ENCODE measurements at regions not wholly inside any gene's neighbourhood (a gene's known extent, or its start where the extent isn't known, plus 50 kb on each side); places are given as distances from the start of the nearest gene placed in this dataset.

GRCh38 chr13:62483774-62484173 is 1068.1 kb upstream of the PCDH20 start (continued):
- TF ChIP-seq, protein P1, sequence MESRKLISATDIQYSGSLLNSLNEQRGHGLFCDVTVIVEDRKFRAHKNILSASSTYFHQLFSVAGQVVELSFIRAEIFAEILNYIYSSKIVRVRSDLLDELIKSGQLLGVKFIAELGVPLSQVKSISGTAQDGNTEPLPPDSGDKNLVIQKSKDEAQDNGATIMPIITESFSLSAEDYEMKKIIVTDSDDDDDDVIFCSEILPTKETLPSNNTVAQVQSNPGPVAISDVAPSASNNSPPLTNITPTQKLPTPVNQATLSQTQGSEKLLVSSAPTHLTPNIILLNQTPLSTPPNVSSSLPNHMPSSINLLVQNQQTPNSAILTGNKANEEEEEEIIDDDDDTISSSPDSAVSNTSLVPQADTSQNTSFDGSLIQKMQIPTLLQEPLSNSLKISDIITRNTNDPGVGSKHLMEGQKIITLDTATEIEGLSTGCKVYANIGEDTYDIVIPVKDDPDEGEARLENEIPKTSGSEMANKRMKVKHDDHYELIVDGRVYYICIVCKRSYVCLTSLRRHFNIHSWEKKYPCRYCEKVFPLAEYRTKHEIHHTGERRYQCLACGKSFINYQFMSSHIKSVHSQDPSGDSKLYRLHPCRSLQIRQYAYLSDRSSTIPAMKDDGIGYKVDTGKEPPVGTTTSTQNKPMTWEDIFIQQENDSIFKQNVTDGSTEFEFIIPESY (IDR thresholded peaks at IDR 0.05; ENCODE audit: extremely low read depth, insufficient replicate concordance, low read length) = no peak
- no peak for TF ChIP-seq TCF7L2 (IDR thresholded peaks at IDR 0.05; ENCODE audit: borderline replicate concordance, extremely low read depth, insufficient read depth, insufficient read length)
- TF ChIP-seq CEBPB (IDR thresholded peaks at IDR 0.05; ENCODE audit: low read depth) = no peak
- TF ChIP-seq POLR2A (IDR thresholded peaks at IDR 0.05; ENCODE audit: borderline replicate concordance, extremely low read depth, insufficient read depth, insufficient read length) = no peak
- no peak for TF ChIP-seq EGR1 (IDR thresholded peaks at IDR 0.05; ENCODE audit: low read depth)

DNA sequence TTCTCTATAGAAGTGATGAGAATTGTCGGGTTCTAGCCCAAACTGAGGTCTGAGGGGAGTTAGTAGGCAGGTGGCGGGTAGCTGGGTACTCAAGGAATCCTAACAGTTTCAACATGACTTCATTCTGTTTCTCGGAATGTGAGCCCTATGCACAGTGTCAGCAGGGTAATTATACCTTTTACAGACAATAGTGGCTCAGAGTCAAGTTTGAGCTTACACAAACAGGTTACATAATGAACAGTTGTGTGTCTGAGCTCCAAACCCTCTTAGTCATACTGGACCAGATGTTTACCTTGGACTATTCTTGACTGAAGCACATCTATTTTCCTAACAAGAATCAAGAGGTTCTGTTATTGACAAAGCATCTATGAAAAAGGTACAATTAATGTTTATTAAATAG is 1066.7 kb upstream of the PCDH20 start:
- no peak for ATAC-seq
- no peaks in the 10 kb centered on the region for H4K20me1 ChIP-seq (ENCODE audit: insufficient read depth)
- intact Hi-C loops (cut with micrococcal nuclease) = no loop called here
- DNase-seq (ENCODE audit: low read depth, low spot score) = no peak
- H3K27ac ChIP-seq (ENCODE audit: low read depth, low read length) = no peak overlapping the region
- H2AFZ ChIP-seq (ENCODE audit: low read depth, low read length, poor library complexity, severe bottlenecking) = no peak overlapping the region
- H3K36me3 ChIP-seq (ENCODE audit: control insufficient read depth in 1 of 2, insufficient read depth in 2 of 2, low read length in 2 of 2) = no peaks in the 10 kb centered on the region
- H3K4me2 ChIP-seq (ENCODE audit: low read length) = no peak overlapping the region
- no peak for TF ChIP-seq JUND (IDR thresholded peaks at IDR 0.05)
- no peak for TF ChIP-seq YY1 (IDR thresholded peaks at IDR 0.05; ENCODE audit: extremely low read depth, insufficient replicate concordance, low read depth, low read length)
- no peak for TF ChIP-seq TCF7L2 (IDR thresholded peaks at IDR 0.05; ENCODE audit: borderline replicate concordance, extremely low read depth, insufficient read depth, insufficient read length)
- no peak for TF ChIP-seq ZNF274 (IDR thresholded peaks at IDR 0.05; ENCODE audit: low read depth, low read length)
- TF ChIP-seq SRF (IDR thresholded peaks at IDR 0.05; ENCODE audit: low read depth) = no peak
- no peak for TF ChIP-seq MAX (IDR thresholded peaks at IDR 0.05)
- no peak for TF ChIP-seq POLR2AphosphoS5 (IDR thresholded peaks at IDR 0.05; ENCODE audit: low read depth, low read length)
- no peak overlapping the region for H3K4me3 ChIP-seq (replicated peaks in 1 of 2; ENCODE audit: low read depth in 1 of 2, low read length in 2 of 2)
- RAD21 ChIA-PET (ENCODE audit: low non-redundant PET in 1 of 2, low total read pairs in 2 of 2, uncharacterized antibody in 2 of 2, unreplicated experiment in 2 of 2) = no interaction called here
- POLR2A ChIA-PET = no interaction called here
- H3K9me3 ChIP-seq (ENCODE audit: control insufficient read depth in 1 of 2, insufficient read depth in 1 of 2, low read depth in 1 of 2, low read length in 2 of 2) = no peaks in the 10 kb centered on the region
- no TSS peak for BruUV-seq (replicated peaks)
- no peaks in the 10 kb centered on the region for H3K79me2 ChIP-seq (ENCODE audit: insufficient read depth, low read length)
- no peaks in the 10 kb centered on the region for H3K27me3 ChIP-seq (ENCODE audit: insufficient read depth, low read length)
- no peaks in the 10 kb centered on the region; the same call in 1 of the 2 replicates for H3K9me2 ChIP-seq (ENCODE audit: insufficient read depth)
- H3K4me1 ChIP-seq (ENCODE audit: control insufficient read depth in 1 of 2, insufficient read depth in 2 of 2, low read length in 2 of 2) = no peaks in the 10 kb centered on the region
- CTCF ChIA-PET = no interaction called here
- H3K9ac ChIP-seq (ENCODE audit: low read length) = no peak overlapping the region

Data from HCT116 (cell line).